Panc1 (cell line): ENCODE measurements at regions not wholly inside any gene's neighbourhood (a gene's known extent, or its start where the extent isn't known, plus 50 kb on each side); places are given as distances from the start of the nearest gene placed in this dataset.

Source experiments
- ATAC-seq: fragments of 200-7000 bp; cut with Tn5 transposase; 2 replicates; pipeline ENCODE4 v1.9.1; 2020; ENCODE audit warnings: mild to moderate bottlenecking, moderate library complexity
- BruUV-seq: library from RNA; stranded (reverse); fragments of 400-500 nt; replicated peaks from 2 replicates; lab custom pipeline; 2021; lab: Mats Ljungman, UMichigan
- CTCF ChIA-PET: fragments of 300-600 bp; sonication (Branson Sonifier 250); formaldehyde crosslinking; loops from one replicate; lab custom pipeline; 2022; ENCODE audit warnings: antibody characterized with exemption; lab: Charles Lee
- POLR2A ChIA-PET: fragments of 300-600 bp; sonication (Branson Sonifier 250); formaldehyde crosslinking; loops from one replicate; lab custom pipeline; 2022; ENCODE audit warnings: antibody characterized with exemption; lab: Charles Lee
- DNase-seq: peaks from one replicate; pipeline ENCODE4 v3.0.0-alpha.2; 2010; ENCODE audit warnings: low read depth, low spot score
- H3K27ac ChIP-seq: 2 replicates; pipeline ENCODE4 v1.5.1; 2011; ENCODE audit warnings: mild to moderate bottlenecking, low read length, inconsistent platforms
- H3K27me3 ChIP-seq: fragments of 200-500 bp; sonication (Bioruptor generic); 2 replicates; pipeline ENCODE4 v1.6.0; 2014; ENCODE audit warnings: low read length, inconsistent platforms; ENCODE audit not compliant: control insufficient read depth, insufficient read depth
- H3K36me3 ChIP-seq: fragments of 200-500 bp; sonication (Bioruptor generic); 2 replicates; pipeline ENCODE4 v1.5.1; 2014; ENCODE audit warnings: inconsistent platforms, mild to moderate bottlenecking, low read length, moderate library complexity; ENCODE audit not compliant: control insufficient read depth, insufficient read depth
- H3K4me1 ChIP-seq: 2 replicates; pipeline ENCODE4 v1.5.1; 2011; ENCODE audit warnings: inconsistent platforms, mild to moderate bottlenecking, low read length, moderate library complexity; ENCODE audit not compliant: control insufficient read depth, insufficient read depth
- H3K4me3 ChIP-seq, 2 experiments: 2 replicates each; pipeline ENCODE4 v1.5.1; 2011 to 2012; ENCODE audit warnings: low read depth in 2 of 2, low read length in 2 of 2, mild to moderate bottlenecking in 2 of 2, inconsistent platforms in 1 of 2, moderate library complexity in 1 of 2
- H3K9me3 ChIP-seq: fragments of 200-500 bp; sonication (Bioruptor generic); 2 replicates; pipeline ENCODE4 v1.5.1; 2014; ENCODE audit warnings: low read depth, mild to moderate bottlenecking, inconsistent platforms, low read length, moderate library complexity; ENCODE audit not compliant: control insufficient read depth, insufficient read depth
- CTCF ChIP-seq: fragments of 450-650 bp; IDR thresholded peaks from 2 replicates; pipeline ENCODE4 v1.5.1; 2017; ENCODE audit warnings: mild to moderate bottlenecking
- POLR2AphosphoS5 ChIP-seq: IDR thresholded peaks from 2 replicates; pipeline ENCODE4 v1.6.1; 2012; ENCODE audit warnings: mild to moderate bottlenecking, low read depth, low read length, moderate library complexity
- SIN3A ChIP-seq: IDR thresholded peaks from 2 replicates; pipeline ENCODE4 v1.6.1; 2012; ENCODE audit warnings: low read depth, mild to moderate bottlenecking, low read length, moderate library complexity, borderline replicate concordance; ENCODE audit not compliant: insufficient read depth
- TCF7L2 ChIP-seq: IDR thresholded peaks from 2 replicates; pipeline ENCODE4 v1.6.1; 2011; ENCODE audit warnings: mild to moderate bottlenecking, low read depth, low read length, inconsistent platforms
- in situ Hi-C: cut with HindIII; loops from 2 replicates; pipeline ENCODE4 v1.10.0; 2016; ENCODE audit warnings: low sequenced_read_pairs, low pct_unique_long_range_greater_than_20kb
- intact Hi-C: fragments of 100-400 bp; cut with micrococcal nuclease; formaldehyde crosslinking; loops from one replicate; pipeline ENCODE4 v1.10.0; 2022; ENCODE audit not compliant: unreplicated experiment
- TF ChIP-seq, protein P1 (sequence below), 2 experiments: IDR thresholded peaks; 2 replicates each; pipeline ENCODE4 v1.6.1; 2011 to 2012; ENCODE audit warnings: low read depth in 2 of 2, control low read depth in 1 of 2, low read length in 1 of 2, mild to moderate bottlenecking in 1 of 2, moderate library complexity in 1 of 2; ENCODE audit not compliant: insufficient read depth in 1 of 2

GRCh38 chr10:30749385-30749784 lies 119.8 kb upstream of the LYZL2 start:
- ATAC-seq (no peak), DNase-seq (no peak)
- ChIA-PET POLR2A (no interaction called here), CTCF (no interaction called here)
- H3K27me3 ChIP-seq, result no peaks in the 10 kb centered on the region
- H3K36me3 ChIP-seq, result no peaks in the 10 kb centered on the region
- H3K9me3 ChIP-seq, result no peaks in the 10 kb centered on the region
- BruUV-seq, result no TSS peak
- H3K4me1 ChIP-seq, result no peaks in the 10 kb centered on the region
- no peak overlapping the region for H3K27ac ChIP-seq
- intact Hi-C loops (no loop called here), in situ Hi-C loops (no loop called here)
- H3K4me3 ChIP-seq, result no peak overlapping the region
- TF ChIP-seq TCF7L2, result no peak
- no peak for TF ChIP-seq POLR2AphosphoS5
- TF ChIP-seq, protein P1, sequence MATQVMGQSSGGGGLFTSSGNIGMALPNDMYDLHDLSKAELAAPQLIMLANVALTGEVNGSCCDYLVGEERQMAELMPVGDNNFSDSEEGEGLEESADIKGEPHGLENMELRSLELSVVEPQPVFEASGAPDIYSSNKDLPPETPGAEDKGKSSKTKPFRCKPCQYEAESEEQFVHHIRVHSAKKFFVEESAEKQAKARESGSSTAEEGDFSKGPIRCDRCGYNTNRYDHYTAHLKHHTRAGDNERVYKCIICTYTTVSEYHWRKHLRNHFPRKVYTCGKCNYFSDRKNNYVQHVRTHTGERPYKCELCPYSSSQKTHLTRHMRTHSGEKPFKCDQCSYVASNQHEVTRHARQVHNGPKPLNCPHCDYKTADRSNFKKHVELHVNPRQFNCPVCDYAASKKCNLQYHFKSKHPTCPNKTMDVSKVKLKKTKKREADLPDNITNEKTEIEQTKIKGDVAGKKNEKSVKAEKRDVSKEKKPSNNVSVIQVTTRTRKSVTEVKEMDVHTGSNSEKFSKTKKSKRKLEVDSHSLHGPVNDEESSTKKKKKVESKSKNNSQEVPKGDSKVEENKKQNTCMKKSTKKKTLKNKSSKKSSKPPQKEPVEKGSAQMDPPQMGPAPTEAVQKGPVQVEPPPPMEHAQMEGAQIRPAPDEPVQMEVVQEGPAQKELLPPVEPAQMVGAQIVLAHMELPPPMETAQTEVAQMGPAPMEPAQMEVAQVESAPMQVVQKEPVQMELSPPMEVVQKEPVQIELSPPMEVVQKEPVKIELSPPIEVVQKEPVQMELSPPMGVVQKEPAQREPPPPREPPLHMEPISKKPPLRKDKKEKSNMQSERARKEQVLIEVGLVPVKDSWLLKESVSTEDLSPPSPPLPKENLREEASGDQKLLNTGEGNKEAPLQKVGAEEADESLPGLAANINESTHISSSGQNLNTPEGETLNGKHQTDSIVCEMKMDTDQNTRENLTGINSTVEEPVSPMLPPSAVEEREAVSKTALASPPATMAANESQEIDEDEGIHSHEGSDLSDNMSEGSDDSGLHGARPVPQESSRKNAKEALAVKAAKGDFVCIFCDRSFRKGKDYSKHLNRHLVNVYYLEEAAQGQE (IDR thresholded peaks at IDR 0.05; ENCODE audit: insufficient read depth in 1 of 2, low read depth in 2 of 2, low read length in 1 of 2), result no peak
- no peak for TF ChIP-seq CTCF
- no peak for TF ChIP-seq SIN3A

DNA sequence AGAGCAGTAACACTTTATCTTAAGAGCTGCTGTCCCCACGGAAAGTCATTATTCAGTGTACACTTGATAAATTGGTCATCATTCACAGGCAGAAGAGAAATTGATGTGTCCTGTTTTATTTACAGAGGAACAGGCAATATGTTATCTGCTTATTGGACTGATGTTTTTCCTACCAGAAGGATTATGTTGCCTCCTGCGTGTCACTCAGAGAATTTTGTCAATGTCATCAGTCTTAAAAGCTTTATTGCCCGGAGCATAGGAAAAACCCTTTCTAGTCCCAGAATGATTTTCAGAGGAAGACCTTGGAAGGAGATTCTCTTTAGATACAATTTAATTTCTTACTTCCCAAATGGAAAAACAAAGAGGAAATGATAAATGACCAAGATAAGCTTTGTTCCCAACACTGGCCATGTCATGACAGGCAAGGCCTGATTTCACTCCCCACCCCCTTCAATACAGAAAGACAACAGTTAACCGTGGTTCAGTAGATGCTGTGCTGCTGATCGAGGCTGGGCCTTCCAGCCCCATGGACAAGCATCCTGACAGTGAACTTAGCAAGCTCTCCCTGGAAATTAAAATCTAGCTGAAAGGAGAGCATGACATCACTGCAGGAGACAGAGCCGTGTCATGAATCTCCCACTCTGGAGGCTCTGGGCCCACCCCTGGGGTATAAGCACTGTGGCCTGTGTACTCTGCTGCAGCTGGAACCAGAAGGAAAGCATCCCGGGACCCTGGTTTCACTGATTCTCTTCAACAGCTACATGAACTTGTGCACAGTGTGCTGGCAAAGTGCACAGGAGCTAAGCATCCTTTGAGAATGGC lies 118.8 kb upstream of the LYZL2 start:
- intact Hi-C loops (no loop called here), in situ Hi-C loops (no loop called here)
- no peaks in the 10 kb centered on the region for H3K36me3 ChIP-seq
- no peak overlapping the region for H3K27ac ChIP-seq
- no peak overlapping the region for H3K4me3 ChIP-seq
- no peaks in the 10 kb centered on the region for H3K27me3 ChIP-seq
- ChIA-PET POLR2A (no interaction called here), CTCF (no interaction called here)
- TF ChIP-seq TCF7L2 (no peak), SIN3A (no peak), POLR2AphosphoS5 (no peak), CTCF (no peak)
- TF ChIP-seq, protein P1 (IDR thresholded peaks at IDR 0.05; ENCODE audit: insufficient read depth in 1 of 2, low read depth in 2 of 2, low read length in 1 of 2), result no peak
- H3K9me3 ChIP-seq, result no peaks in the 10 kb centered on the region
- DNase-seq, result no peak
- ATAC-seq, result no peak
- no peaks in the 10 kb centered on the region for H3K4me1 ChIP-seq
- no TSS peak for BruUV-seq
